HUDEP-2 (cell line): ENCODE measurements at regions not wholly inside any gene's neighbourhood (a gene's known extent, or its start where the extent isn't known, plus 50 kb on each side); places are given as distances from the start of the nearest gene placed in this dataset.

Experiments
- DNase-seq, 76 experiments: peaks; one replicate each; lab custom pipeline; 2025; ENCODE audit not compliant: unreplicated experiment in 76 of 76; lab: John Stamatoyannopoulos, UW

DNA sequence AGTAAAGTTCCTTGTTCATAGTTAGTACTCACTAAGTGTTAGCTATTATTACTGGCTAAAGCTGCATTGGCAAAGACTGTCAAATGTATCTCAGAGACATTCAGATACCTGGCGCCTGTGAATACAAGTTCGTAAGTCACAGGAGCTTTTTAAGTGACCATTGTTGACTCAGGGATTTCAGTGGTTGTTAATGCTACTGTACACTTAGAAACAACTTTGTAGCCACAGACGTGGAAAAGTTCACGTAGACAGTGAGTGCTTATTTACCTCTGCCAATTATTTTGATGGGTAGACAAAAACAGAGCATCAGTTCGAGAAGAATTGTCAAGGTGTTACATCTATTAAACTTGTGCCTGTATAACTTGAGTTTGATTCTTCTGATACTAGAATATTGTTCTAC is 59.1 kb upstream of the RRP15 start:
- DNase-seq, result no peak
